GM23338 (cell line): ENCODE measurements at regions not wholly inside any gene's neighbourhood (a gene's known extent, or its start where the extent isn't known, plus 50 kb on each side); places are given as distances from the start of the nearest gene placed in this dataset.

Experiments
- ATAC-seq: fragments of 200-7000 bp; cut with Tn5 transposase; 3 replicates; pipeline ENCODE4 v1.9.1; 2020
- DNase-seq: peaks from one replicate; pipeline ENCODE4 v3.0.0-alpha.2; 2015; ENCODE audit warnings: low spot score
- H2AFZ ChIP-seq: fragments of 200-600 bp; sonication (generic); 2 replicates; pipeline ENCODE4 v1.8.0; 2016; ENCODE audit warnings: antibody characterized with exemption, mild to moderate bottlenecking, moderate library complexity
- H3F3A ChIP-seq: fragments of 200-600 bp; sonication (generic); replicated peaks from 2 replicates; pipeline ENCODE4 v1.8.0; 2017; ENCODE audit warnings: antibody characterized with exemption, mixed run types, low read depth
- H3K27ac ChIP-seq: fragments of 200-600 bp; sonication (generic); 2 replicates; pipeline ENCODE4 v1.6.1; 2016; ENCODE audit warnings: low read depth
- H3K27me3 ChIP-seq: fragments of 200-600 bp; sonication (generic); 2 replicates; pipeline ENCODE4 v1.8.0; 2016; ENCODE audit warnings: mild to moderate bottlenecking, mixed run types, moderate library complexity; ENCODE audit not compliant: insufficient read depth
- H3K36me3 ChIP-seq: fragments of 200-600 bp; sonication (generic); 2 replicates; pipeline ENCODE4 v1.8.0; 2016; ENCODE audit warnings: mild to moderate bottlenecking; ENCODE audit not compliant: insufficient read depth
- H3K4me1 ChIP-seq: fragments of 200-600 bp; sonication (generic); 2 replicates; pipeline ENCODE4 v1.8.0; 2016; ENCODE audit warnings: mild to moderate bottlenecking, moderate library complexity; ENCODE audit not compliant: insufficient read depth
- H3K4me2 ChIP-seq: fragments of 200-600 bp; sonication (generic); 2 replicates; pipeline ENCODE4 v1.7.1; 2017; ENCODE audit warnings: mixed run types
- H3K4me3 ChIP-seq: fragments of 200-600 bp; sonication (generic); 2 replicates; pipeline ENCODE4 v1.6.1; 2016; ENCODE audit warnings: mixed run types
- H3K79me2 ChIP-seq: fragments of 200-600 bp; sonication (generic); replicated peaks from 2 replicates; pipeline ENCODE4 v1.8.0; 2017; ENCODE audit warnings: mild to moderate bottlenecking; ENCODE audit not compliant: insufficient read depth
- H3K9me2 ChIP-seq: fragments of 200-600 bp; sonication (generic); 2 replicates; pipeline ENCODE4 v1.8.0; 2017; ENCODE audit not compliant: insufficient read depth
- H4K20me1 ChIP-seq: fragments of 200-600 bp; sonication (generic); replicated peaks from 2 replicates; pipeline ENCODE4 v1.8.0; 2017; ENCODE audit warnings: mild to moderate bottlenecking; ENCODE audit not compliant: insufficient read depth
- H3K27ac Mint-ChIP-seq: 2 replicates; pipeline ENCODE4 v1.8.0; 2020; ENCODE audit warnings: inconsistent platforms, mild to moderate bottlenecking, moderate library complexity, mixed read lengths
- H3K27me3 Mint-ChIP-seq: 3 replicates; pipeline ENCODE4 v1.8.0; 2022; ENCODE audit warnings: low read depth, mild to moderate bottlenecking, moderate library complexity, mixed read lengths, inconsistent platforms; ENCODE audit not compliant: insufficient read depth, poor library complexity
- H3K36me3 Mint-ChIP-seq: 3 replicates; pipeline ENCODE4 v1.8.0; 2021; ENCODE audit warnings: low read depth, mild to moderate bottlenecking, inconsistent platforms, moderate library complexity, mixed read lengths
- H3K4me1 Mint-ChIP-seq: 3 replicates; pipeline ENCODE4 v1.8.0; 2020; ENCODE audit warnings: mild to moderate bottlenecking, inconsistent platforms, mixed read lengths
- H3K4me3 Mint-ChIP-seq: 3 replicates; pipeline ENCODE4 v1.8.0; 2021; ENCODE audit warnings: moderate library complexity, mild to moderate bottlenecking, inconsistent platforms, mixed read lengths
- H3K9me3 Mint-ChIP-seq: 3 replicates; pipeline ENCODE4 v1.8.0; 2020; ENCODE audit warnings: moderate library complexity, mild to moderate bottlenecking, inconsistent platforms, mixed read lengths
- CREB1 ChIP-seq: fragments of 250-450 bp; sonication (Bioruptor Pico); IDR thresholded peaks from 2 replicates; pipeline ENCODE4 v1.5.0; 2020; ENCODE audit warnings: low read depth, mild to moderate bottlenecking, moderate library complexity
- CTCF ChIP-seq, 2 experiments: fragments of 200-600 bp in 1 of 2; sonication (generic) in 1 of 2; conservative IDR thresholded peaks; 2 replicates each; pipeline versions ENCODE4 v1.5.1 to v1.6.1; 2016 to 2017; ENCODE audit warnings: antibody characterized with exemption in 2 of 2, low read depth in 2 of 2, mild to moderate bottlenecking in 2 of 2, moderate library complexity in 1 of 2
- ETS1 ChIP-seq: IDR thresholded peaks from 2 replicates; pipeline ENCODE4 v1.6.1; 2016; ENCODE audit warnings: antibody characterized with exemption
- NANOG ChIP-seq: IDR thresholded peaks from 2 replicates; pipeline ENCODE4 v1.6.1; 2016; ENCODE audit warnings: antibody characterized with exemption, borderline replicate concordance
- POLR2AphosphoS5 ChIP-seq: IDR thresholded peaks from 2 replicates; pipeline ENCODE4 v1.6.1; 2016; ENCODE audit warnings: antibody characterized with exemption, low read depth
- REST ChIP-seq: IDR thresholded peaks from one replicate; pipeline ENCODE4 v1.6.1; 2018; ENCODE audit warnings: antibody characterized with exemption; ENCODE audit not compliant: unreplicated experiment
- STAT1 ChIP-seq: IDR thresholded peaks from one replicate; pipeline ENCODE4 v1.6.1; 2016; ENCODE audit warnings: antibody characterized with exemption; ENCODE audit not compliant: unreplicated experiment
- ZNF331 ChIP-seq: fragments of 250-450 bp; sonication (Bioruptor Pico); IDR thresholded peaks from 2 replicates; pipeline ENCODE4 v1.5.0; 2020; ENCODE audit warnings: low read depth, mild to moderate bottlenecking, moderate library complexity
- ZNF462 ChIP-seq: fragments of 250-450 bp; sonication (Bioruptor Pico); IDR thresholded peaks from 2 replicates; pipeline ENCODE4 v1.5.0; 2020; ENCODE audit warnings: mild to moderate bottlenecking, moderate library complexity

GRCh38 chr2:18787726-18788125, 198.4 kb upstream of the NT5C1B start (continued):
- TF ChIP-seq ZNF462 (CRISPR knock-in tag) (no peak), STAT1 (no peak), ZNF331 (CRISPR knock-in tag) (no peak), ETS1 (no peak), CREB1 (CRISPR knock-in tag) (no peak), CTCF (conservative IDR thresholded peaks at IDR 0.05; ENCODE audit: low read depth in 2 of 2) (no peak)

- Histone ChIP-seq H3K4me2 (no peak overlapping the region), H4K20me1 (no peaks in the 10 kb centered on the region; the same call in 1 of the 2 replicates), H3K79me2 (no peaks in the 10 kb centered on the region), H3K27me3 (peaks cover 13% of the 10 kb centered on the region), H3K4me3 (no peak overlapping the region), H3K27ac (no peak overlapping the region), H3K9me2 (no peaks in the 10 kb centered on the region), H3K4me1 (no peaks in the 10 kb centered on the region), H2AFZ (no peak overlapping the region), H3K36me3 (no peaks in the 10 kb centered on the region), H3F3A (no peaks in the 10 kb centered on the region)
- H3K4me1 Mint-ChIP-seq: 0 out of 3 replicates have a peak, but pooled peaks cover 2% of the 10 kb centered on the region
- H3K36me3 Mint-ChIP-seq: no peaks in the 10 kb centered on the region
- H3K9me3 Mint-ChIP-seq: no peaks in the 10 kb centered on the region
- peaks cover 2% of the 10 kb centered on the region for H3K27me3 Mint-ChIP-seq
- H3K27ac Mint-ChIP-seq: no peak overlapping the region
- no peak for DNase-seq
- H3K4me3 Mint-ChIP-seq: no peak overlapping the region
- ATAC-seq: no peak
- TF ChIP-seq ETS1: no peak
- no peak for TF ChIP-seq ZNF331 (CRISPR knock-in tag)
- no peak for TF ChIP-seq STAT1
- no peak for TF ChIP-seq CREB1 (CRISPR knock-in tag)
- TF ChIP-seq REST: no peak
- TF ChIP-seq NANOG: no peak
- no peak for TF ChIP-seq POLR2AphosphoS5
Observed at GRCh38 chr2:18784245-18784644, 194.9 kb upstream of the NT5C1B start.
